HepG2 (cell line): ENCODE measurements at regions not wholly inside any gene's neighbourhood (a gene's known extent, or its start where the extent isn't known, plus 50 kb on each side); places are given as distances from the start of the nearest gene placed in this dataset.

Source experiments
- ATAC-seq: fragments of 200-7000 bp; cut with Tn5 transposase; 3 replicates; pipeline ENCODE4 v1.9.1; 2020; ENCODE audit warnings: mild to moderate bottlenecking, moderate library complexity
- BruUV-seq: library from RNA; stranded (reverse); fragments of 400-500 nt; replicated peaks from 2 replicates; lab custom pipeline; 2021; lab: Mats Ljungman, UMichigan
- CTCF ChIA-PET: fragments of 300-600 bp; formaldehyde crosslinking; extraction: SDS; loops from one replicate; lab custom pipeline; 2021; ENCODE audit warnings: low total read pairs, inconsistent platforms, low intra/inter-chr PET ratio; lab: Yijun Ruan, JAX
- POLR2A ChIA-PET: fragments of 350-600 bp; sonication (Branson Sonifier 250); formaldehyde crosslinking; loops from one replicate; lab custom pipeline; 2020; ENCODE audit warnings: antibody characterized with exemption, inconsistent platforms; lab: Yijun Ruan, JAX
- DNase-seq: peaks from one replicate; pipeline ENCODE4 v3.0.0-alpha.2; 2015; ENCODE audit warnings: low spot score
- FAIRE-seq: peaks from 3 replicates; lab custom pipeline; 2011; peaks lifted over from hg19 to GRCh38; lab: Jason Lieb, UNC
- H2AFZ ChIP-seq: one replicate; pipeline ENCODE4 v1.6.1; 2011; ENCODE audit warnings: low read length, inconsistent platforms
- H3K27ac ChIP-seq: fragments of 300-600 bp; 3 replicates; pipeline ENCODE4 v1.8.0; 2011; ENCODE audit warnings: mixed run types, mild to moderate bottlenecking, mixed read lengths, low read length, inconsistent platforms; ENCODE audit not compliant: insufficient read depth; ENCODE audit errors: extremely low read length
- H3K27me3 ChIP-seq, 2 experiments: fragments of 200-600 bp in 1 of 2; 2 replicates in 1 of 2; 3 replicates in 1 of 2; pipeline versions ENCODE4 v1.6.0 to v1.8.0; 2011; ENCODE audit warnings: low read length in 2 of 2, mild to moderate bottlenecking in 2 of 2, moderate library complexity in 2 of 2, inconsistent platforms in 1 of 2; ENCODE audit not compliant: insufficient read depth in 2 of 2, control insufficient read depth in 1 of 2
- H3K36me3 ChIP-seq, 2 experiments: fragments of 200-600 bp in 1 of 2; replicated peaks in 1 of 2; 2 replicates in 1 of 2; 3 replicates in 1 of 2; pipeline versions ENCODE4 v1.5.1 to v1.8.0; 2011; ENCODE audit warnings: low read length in 2 of 2, inconsistent platforms in 1 of 2; ENCODE audit not compliant: insufficient read depth in 2 of 2, control insufficient read depth in 1 of 2
- H3K4me1 ChIP-seq: 2 replicates; pipeline ENCODE4 v1.5.1; 2012; ENCODE audit warnings: low read length, inconsistent platforms; ENCODE audit not compliant: insufficient read depth
- H3K4me2 ChIP-seq: 2 replicates; pipeline ENCODE4 v1.6.0; 2011; ENCODE audit warnings: low read depth, low read length, inconsistent platforms
- H3K4me3 ChIP-seq, 3 experiments: fragments of 200-600 bp in 1 of 3; sonication (generic), shearing (Covaris generic) in 1 of 3; replicated peaks in 1 of 3; 2 replicates each; pipeline ENCODE4 v1.5.1; 2011 to 2016; ENCODE audit warnings: low read length in 3 of 3, inconsistent platforms in 2 of 3, low read depth in 2 of 3, mild to moderate bottlenecking in 2 of 3, control low read depth in 1 of 3, mixed read lengths in 1 of 3; ENCODE audit not compliant: insufficient read depth in 1 of 3
- H3K79me2 ChIP-seq: one replicate; pipeline ENCODE4 v1.6.1; 2011; ENCODE audit warnings: low read length, inconsistent platforms; ENCODE audit not compliant: insufficient read depth
- H3K9ac ChIP-seq: 2 replicates; pipeline ENCODE4 v1.6.0; 2011; ENCODE audit warnings: mild to moderate bottlenecking, low read depth, low read length, inconsistent platforms; ENCODE audit not compliant: insufficient read depth
- H3K9me3 ChIP-seq: 2 replicates; pipeline ENCODE4 v1.5.1; 2012; ENCODE audit warnings: mild to moderate bottlenecking, low read length
- H4K20me1 ChIP-seq: 2 replicates; pipeline ENCODE4 v1.6.0; 2011; ENCODE audit warnings: inconsistent platforms, mild to moderate bottlenecking, low read length, moderate library complexity; ENCODE audit not compliant: insufficient read depth
- AKNA ChIP-seq: sonication (generic); formaldehyde crosslinking; IDR thresholded peaks from 2 replicates; pipeline ENCODE4 v1.4.0; 2020; ENCODE audit warnings: missing genetic modification reagents, borderline replicate concordance
- ATF3 ChIP-seq: sonication (generic); formaldehyde crosslinking; IDR thresholded peaks from 2 replicates; pipeline ENCODE4 v1.4.0; 2020; ENCODE audit warnings: missing genetic modification reagents
- CENPT ChIP-seq: sonication (generic); formaldehyde crosslinking; IDR thresholded peaks from 2 replicates; pipeline ENCODE4 v1.8.0; 2022; ENCODE audit warnings: low read depth, mild to moderate bottlenecking, moderate library complexity, missing genetic modification reagents
- CREBL2 ChIP-seq: sonication (generic); formaldehyde crosslinking; IDR thresholded peaks from 2 replicates; pipeline ENCODE4 v1.8.1; 2023; ENCODE audit warnings: missing genetic modification reagents, mild to moderate bottlenecking, borderline replicate concordance
- NFYC ChIP-seq: IDR thresholded peaks from 2 replicates; pipeline ENCODE4 v1.6.1; 2016; ENCODE audit warnings: missing genetic modification reagents, missing compliant biosample characterization
- SOX13 ChIP-seq, 3 experiments: fragments of 450-650 bp in 1 of 3; sonication (generic) in 1 of 3; formaldehyde crosslinking in 1 of 3; IDR thresholded peaks in 2 of 3; conservative IDR thresholded peaks in 1 of 3; 2 replicates each; pipeline versions ENCODE4 v1.5.0 to v1.6.1; 2016 to 2020; ENCODE audit warnings: antibody characterized with exemption in 1 of 3, mild to moderate bottlenecking in 1 of 3, missing compliant biosample characterization in 1 of 3, missing genetic modification reagents in 1 of 3, moderate library complexity in 1 of 3
- TAF1 ChIP-seq: sonication (generic); formaldehyde crosslinking; IDR thresholded peaks from 2 replicates; pipeline ENCODE4 v1.4.0; 2020; ENCODE audit warnings: missing genetic modification reagents
- ZNF329 ChIP-seq: sonication (generic); formaldehyde crosslinking; IDR thresholded peaks from 2 replicates; pipeline ENCODE4 v1.9.0; 2021; ENCODE audit warnings: low read depth, mild to moderate bottlenecking, missing genetic modification reagents
- ZNF546 ChIP-seq: sonication (generic); formaldehyde crosslinking; conservative IDR thresholded peaks from 2 replicates; pipeline ENCODE4 v1.8.1; 2023; ENCODE audit warnings: mild to moderate bottlenecking, missing genetic modification reagents
- ZNF703 ChIP-seq: sonication (generic); formaldehyde crosslinking; IDR thresholded peaks from 2 replicates; pipeline ENCODE4 v1.5.1; 2020; ENCODE audit warnings: missing genetic modification reagents, mild to moderate bottlenecking, moderate library complexity, borderline replicate concordance
- WGBS: methylation state at CpG from one replicate; pipeline ENCODE4 v1.1.6; 2017; ENCODE audit warnings: low lambda C conversion rate; 5-methylcytosine and 5-hydroxymethylcytosine counted together
- in situ Hi-C: cut with HindIII; loops from 2 replicates; pipeline ENCODE4 v1.10.0; 2017; ENCODE audit warnings: low pct_unique_long_range_greater_than_20kb; ENCODE audit not compliant: extremely low pct_ligation_motif_present
- intact Hi-C: fragments of 100-400 bp; cut with micrococcal nuclease; formaldehyde crosslinking; loops from one replicate; pipeline ENCODE4 v1.10.0; 2022; ENCODE audit not compliant: unreplicated experiment
- TF ChIP-seq, protein P1 (sequence below): sonication (generic); formaldehyde crosslinking; IDR thresholded peaks from 2 replicates; pipeline ENCODE4 v1.5.1; 2020; ENCODE audit warnings: mild to moderate bottlenecking, missing genetic modification reagents, borderline replicate concordance
- TF ChIP-seq, protein P2 (sequence below): sonication (generic); formaldehyde crosslinking; IDR thresholded peaks from 2 replicates; pipeline ENCODE4 v1.8.0; 2023; ENCODE audit warnings: mild to moderate bottlenecking, missing genetic modification reagents

DNA sequence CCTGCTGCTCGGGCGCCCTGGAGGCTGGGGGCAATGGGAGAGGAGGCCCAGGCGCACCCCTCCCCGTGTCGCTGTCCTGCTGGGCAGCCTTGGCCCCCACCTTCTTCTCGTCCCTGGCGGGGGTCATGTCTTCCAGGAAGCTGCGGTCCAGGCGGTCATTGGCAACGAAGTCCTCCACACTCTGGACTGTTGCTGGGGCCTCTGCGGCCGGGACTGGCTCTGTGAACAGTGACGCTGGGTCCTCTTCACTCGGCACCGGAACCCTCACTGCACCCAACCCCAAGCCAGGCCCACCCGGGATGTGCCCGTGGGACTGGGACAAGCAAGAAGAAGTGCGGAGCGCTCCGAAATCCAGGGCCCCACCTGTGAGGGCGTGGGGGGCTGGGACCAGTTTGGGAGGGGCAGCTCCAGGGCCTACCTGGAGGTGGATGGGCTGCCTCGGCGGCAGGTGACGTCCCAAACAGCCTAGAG, 308.0 kb downstream of the CCDC74A start:
- no peak overlapping the region for H3K4me2 ChIP-seq
- no peaks in the 10 kb centered on the region for H3K9me3 ChIP-seq
- CTCF ChIA-PET = no interaction called here
- FAIRE-seq (no peak), ATAC-seq (no peak), DNase-seq (no peak)
- no peak overlapping the region for H2AFZ ChIP-seq
- no peak overlapping the region for H3K4me3 ChIP-seq
- TF ChIP-seq CREBL2 (no peak), TAF1 (CRISPR knock-in tag) (no peak), ATF3 (CRISPR knock-in tag) (no peak), CENPT (no peak), AKNA (CRISPR knock-in tag) (no peak), ZNF703 (CRISPR knock-in tag) (no peak), NFYC (CRISPR knock-in tag) (no peak), SOX13 (IDR thresholded peaks at IDR 0.05) (no peak), SOX13 (CRISPR knock-in tag; conservative IDR thresholded peaks at IDR 0.05 in 1 of 2, IDR thresholded peaks at IDR 0.05 in 1 of 2) (no peak), ZNF546 (CRISPR knock-in tag) (no peak), ZNF329 (CRISPR knock-in tag) (no peak)
- TF ChIP-seq, protein P1, sequence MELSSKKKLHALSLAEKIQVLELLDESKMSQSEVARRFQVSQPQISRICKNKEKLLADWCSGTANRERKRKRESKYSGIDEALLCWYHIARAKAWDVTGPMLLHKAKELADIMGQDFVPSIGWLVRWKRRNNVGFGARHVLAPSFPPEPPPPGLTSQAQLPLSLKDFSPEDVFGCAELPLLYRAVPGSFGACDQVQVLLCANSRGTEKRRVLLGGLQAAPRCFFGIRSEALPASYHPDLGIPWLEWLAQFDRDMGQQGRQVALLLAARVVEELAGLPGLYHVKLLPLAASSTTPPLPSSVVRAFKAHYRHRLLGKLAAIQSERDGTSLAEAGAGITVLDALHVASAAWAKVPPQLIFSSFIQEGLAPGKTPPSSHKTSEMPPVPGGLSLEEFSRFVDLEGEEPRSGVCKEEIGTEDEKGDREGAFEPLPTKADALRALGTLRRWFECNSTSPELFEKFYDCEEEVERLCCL = no peak
- TF ChIP-seq, protein P2, sequence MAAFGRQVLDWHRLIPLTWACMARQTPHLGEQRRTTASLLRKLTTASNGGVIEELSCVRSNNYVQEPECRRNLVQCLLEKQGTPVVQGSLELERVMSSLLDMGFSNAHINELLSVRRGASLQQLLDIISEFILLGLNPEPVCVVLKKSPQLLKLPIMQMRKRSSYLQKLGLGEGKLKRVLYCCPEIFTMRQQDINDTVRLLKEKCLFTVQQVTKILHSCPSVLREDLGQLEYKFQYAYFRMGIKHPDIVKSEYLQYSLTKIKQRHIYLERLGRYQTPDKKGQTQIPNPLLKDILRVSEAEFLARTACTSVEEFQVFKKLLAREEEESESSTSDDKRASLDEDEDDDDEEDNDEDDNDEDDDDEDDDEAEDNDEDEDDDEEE (CRISPR knock-in tag) = no peak
- no peaks in the 10 kb centered on the region for H4K20me1 ChIP-seq
- no peak overlapping the region for H3K27ac ChIP-seq
- no peaks in the 10 kb centered on the region for H3K79me2 ChIP-seq
- BruUV-seq = no TSS peak
- H3K9ac ChIP-seq = no peak overlapping the region
- H3K27me3 ChIP-seq = no peaks in the 10 kb centered on the region
- POLR2A ChIA-PET = no interaction called here
- intact Hi-C loops (no loop called here), in situ Hi-C loops (no loop called here)
- no peaks in the 10 kb centered on the region for H3K4me1 ChIP-seq
- WGBS = 30% methylated on average over 14 of the region's 24 CpGs
- no peaks in the 10 kb centered on the region for H3K36me3 ChIP-seq
